IPS-18c (cell line): ENCODE measurements at regions not wholly inside any gene's neighbourhood (a gene's known extent, or its start where the extent isn't known, plus 50 kb on each side); places are given as distances from the start of the nearest gene placed in this dataset.
A peak's percentile ranks its signal among the peaks of the same experiment; 100 is the strongest.

Experiments used
- H3K4me3 ChIP-seq: 2 replicates; pipeline ENCODE4 v1.7.0; 2013; ENCODE audit warnings: low read depth, mild to moderate bottlenecking, low read length, moderate library complexity; ENCODE audit not compliant: insufficient read depth
- H3K9me3 ChIP-seq: one replicate; pipeline ENCODE4 v1.6.1; 2013; ENCODE audit warnings: mild to moderate bottlenecking, low read length, moderate library complexity; ENCODE audit not compliant: control insufficient read depth, insufficient read depth

DNA sequence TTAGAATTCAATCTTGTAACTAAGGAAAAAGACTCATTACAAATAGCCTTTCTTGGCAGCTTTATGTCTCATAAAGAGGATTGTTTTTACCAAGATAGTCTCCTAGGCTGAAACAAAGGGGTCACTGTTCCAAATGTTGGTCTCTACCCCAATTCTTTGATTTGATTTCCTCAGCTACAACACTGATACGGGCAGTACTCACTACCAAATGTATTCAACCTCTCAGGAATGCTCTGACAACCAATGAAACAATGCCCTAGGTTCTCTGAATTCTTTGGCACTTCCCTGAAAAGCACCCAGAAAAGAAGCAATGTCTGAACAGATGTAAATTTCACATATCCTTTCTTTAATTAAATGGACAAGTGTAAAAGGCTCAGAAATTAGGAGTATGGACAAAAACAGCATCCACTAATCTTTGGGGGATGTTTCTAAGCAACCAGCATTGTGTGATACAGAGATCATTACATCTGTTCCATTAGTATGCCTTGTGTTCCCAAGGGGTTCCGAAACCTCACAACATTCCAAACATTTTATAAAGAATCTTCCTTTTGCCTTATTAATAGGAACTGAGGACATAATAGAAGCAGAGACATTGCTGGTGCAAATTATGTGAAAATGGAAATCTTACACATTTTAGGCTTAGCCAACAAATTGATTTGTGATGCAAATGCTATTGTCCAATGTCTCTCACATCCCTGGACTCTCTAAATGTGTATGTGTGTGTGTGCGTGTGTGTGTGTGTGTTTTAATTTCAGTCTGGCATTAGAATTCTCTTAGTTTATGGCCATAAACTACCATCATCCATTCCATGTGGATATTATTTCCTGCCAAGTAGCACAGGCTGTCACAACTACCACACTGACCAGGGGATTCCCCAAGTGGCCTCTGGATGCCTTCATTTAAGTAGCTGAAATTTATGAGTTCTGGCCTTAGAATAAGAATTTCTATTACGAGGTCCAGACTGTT, 276.0 kb downstream of the MTX2 start:
- no peak overlapping the region for H3K4me3 ChIP-seq
- H3K9me3 ChIP-seq, result no peaks in the 10 kb centered on the region

DNA sequence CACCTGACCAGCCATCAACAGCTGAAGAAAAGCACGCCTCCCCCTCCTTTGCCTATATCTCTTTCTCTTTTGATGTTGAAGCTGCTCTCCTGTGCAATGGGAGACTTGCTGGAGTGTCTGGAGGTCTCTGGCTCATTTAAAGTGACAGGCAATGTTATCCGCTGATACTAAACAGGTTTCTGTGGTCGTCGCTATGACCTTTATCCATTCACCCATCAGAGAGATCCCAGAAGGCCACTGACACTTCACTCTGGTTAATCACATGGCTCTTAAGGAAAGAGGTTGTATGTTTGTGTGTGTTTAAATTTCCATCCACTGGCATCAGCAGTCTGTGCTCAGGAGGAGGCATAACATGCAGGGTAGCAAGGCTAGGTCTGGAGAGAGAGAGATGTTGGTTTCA, 277.3 kb downstream of the MTX2 start:
- no peak overlapping the region for H3K4me3 ChIP-seq

DNA sequence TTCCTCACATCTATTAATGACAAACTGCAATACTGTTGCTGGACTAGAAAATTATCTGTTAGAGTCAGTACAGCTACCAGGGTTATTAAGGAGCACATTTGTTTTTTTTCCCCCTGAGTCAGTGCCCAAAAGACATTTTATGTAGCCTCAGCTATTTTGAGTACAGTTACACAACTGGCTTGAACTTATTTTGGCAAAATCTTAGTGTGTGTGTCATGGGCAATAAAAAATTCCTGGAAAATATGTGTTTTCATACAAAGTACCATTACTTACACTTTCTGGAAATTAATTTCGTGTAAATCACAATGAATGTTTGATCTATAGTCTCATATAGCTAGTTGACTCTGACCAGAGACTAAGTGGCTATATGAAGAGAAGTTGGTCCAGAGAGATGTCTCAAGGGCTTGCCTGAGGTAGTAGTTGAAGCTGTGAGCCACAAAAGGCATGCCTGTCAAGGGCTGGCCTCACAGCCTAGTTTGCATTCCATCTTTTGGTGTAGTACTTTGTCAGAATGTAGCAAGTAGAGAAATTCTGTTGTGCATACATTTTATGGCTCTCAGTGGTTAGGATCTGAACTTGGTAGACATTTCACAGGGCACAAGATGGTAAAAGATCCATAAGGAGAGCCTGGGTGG, 283.4 kb downstream of the MTX2 start:
- H3K4me3 ChIP-seq, result no peak overlapping the region
- no peaks in the 10 kb centered on the region for H3K9me3 ChIP-seq

More for the DNA sequence above, 277.3 kb downstream of the MTX2 start:
- no peaks in the 10 kb centered on the region for H3K9me3 ChIP-seq

DNA sequence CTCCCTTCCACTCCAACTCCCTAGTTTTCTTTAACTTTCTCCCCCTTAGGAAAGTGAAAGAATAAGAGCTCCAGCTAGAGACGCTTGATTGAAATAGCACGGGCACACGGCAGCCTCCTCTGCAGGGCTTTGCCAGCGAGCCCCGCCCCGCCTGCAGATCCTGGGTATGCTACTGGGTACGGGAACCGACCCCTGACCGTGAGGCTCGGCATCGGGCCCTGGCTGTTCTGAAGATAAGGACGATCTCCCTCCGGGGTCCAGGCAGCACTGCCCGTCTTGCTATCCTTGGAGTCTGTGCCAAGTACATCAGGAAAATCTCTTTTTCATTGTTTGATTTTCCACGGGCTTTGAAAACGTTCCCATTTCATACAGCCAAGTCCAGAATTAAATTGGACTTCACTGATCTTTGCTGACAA, 284.5 kb downstream of the MTX2 start:
- Histone ChIP-seq H3K4me3 (peak overlapping the region; percentile 11; the same call in 1 of the 2 replicates), H3K9me3 (no peaks in the 10 kb centered on the region)

DNA sequence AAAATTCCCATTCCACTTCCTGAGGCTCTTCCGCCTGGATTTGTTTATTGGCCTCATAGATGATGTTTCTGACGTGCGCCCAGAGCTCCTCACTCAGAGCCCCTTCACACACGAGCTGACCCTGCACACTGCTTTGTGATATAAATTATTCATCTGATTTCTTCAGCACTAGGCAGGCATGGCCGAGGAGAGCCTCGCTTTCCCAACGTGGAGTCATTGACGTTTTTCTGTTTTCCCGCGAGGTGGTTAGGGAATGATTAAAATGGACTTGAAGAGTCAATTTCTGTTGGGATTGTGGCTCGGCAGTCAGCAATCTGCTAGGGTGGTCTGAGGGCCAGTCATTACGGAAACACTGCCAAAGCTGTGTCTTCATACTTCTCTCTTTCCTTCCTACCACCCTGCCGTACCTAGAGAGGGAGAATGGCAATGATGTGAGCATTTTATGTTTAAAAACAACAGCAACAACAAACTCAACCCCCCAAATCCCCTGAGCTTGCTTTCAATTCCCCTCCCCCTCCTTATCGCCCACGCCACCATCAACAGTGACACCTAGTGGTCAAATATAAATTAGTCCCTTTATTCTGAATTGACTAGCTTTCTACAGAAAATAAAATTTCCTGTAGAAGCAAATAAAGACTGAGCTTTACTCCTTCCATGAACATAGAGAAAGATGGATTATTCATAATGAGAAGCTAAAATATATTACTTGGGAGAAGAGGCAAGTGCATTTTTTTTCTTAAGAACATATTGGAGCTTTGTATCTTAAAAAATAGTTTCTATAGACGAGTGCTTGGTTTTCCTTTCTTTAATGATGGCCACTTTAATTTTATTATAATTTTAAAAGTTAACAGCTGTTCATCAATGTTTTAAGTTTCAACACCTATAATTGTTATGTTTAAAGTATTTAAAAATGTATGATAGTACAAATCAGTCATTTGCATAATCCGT, 285.1 kb downstream of the MTX2 start:
- Histone ChIP-seq H3K4me3 (peak overlapping the region; percentile 11; the same call in 1 of the 2 replicates), H3K9me3 (no peaks in the 10 kb centered on the region)

DNA sequence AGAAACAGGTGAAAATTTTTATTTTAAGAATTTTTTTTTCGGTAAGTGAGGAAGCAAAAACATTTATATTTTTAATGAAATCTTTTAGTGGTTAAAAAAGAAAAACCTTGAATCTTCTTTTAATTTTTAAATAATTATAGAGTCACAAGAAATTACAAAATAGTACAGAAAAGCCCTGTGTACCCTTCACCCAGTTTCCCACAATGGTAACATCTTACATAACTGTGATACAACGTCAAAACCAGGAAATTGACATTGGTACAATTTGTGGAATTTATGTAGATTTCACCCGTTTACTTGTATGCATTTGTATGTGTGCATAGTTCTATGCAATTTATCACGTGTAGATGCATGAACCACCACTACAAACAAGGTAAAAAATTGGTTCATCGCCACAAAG, 285.9 kb downstream of the MTX2 start:
- no peak overlapping the region for H3K4me3 ChIP-seq
- no peaks in the 10 kb centered on the region for H3K9me3 ChIP-seq

DNA sequence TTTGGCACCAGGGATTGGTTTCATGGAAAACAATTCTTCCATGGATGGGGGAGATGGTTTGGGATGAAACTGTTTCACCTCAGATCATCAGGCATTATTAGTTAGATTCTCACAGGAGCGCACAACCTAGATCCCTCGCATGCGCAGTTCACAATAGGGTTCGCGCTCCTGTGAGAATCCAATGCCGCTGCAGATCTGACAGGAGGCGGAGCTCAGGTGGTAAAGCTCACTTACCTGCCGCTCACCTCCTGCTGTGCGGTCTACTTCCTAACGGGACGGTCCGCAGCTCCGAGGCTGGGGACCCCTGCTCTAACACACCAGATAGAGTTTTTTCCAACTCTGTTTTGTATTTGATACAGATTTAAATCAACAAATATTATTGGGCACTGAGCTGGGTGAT, 286.5 kb downstream of the MTX2 start:
- Histone ChIP-seq H3K9me3 (no peaks in the 10 kb centered on the region), H3K4me3 (no peak overlapping the region)

DNA sequence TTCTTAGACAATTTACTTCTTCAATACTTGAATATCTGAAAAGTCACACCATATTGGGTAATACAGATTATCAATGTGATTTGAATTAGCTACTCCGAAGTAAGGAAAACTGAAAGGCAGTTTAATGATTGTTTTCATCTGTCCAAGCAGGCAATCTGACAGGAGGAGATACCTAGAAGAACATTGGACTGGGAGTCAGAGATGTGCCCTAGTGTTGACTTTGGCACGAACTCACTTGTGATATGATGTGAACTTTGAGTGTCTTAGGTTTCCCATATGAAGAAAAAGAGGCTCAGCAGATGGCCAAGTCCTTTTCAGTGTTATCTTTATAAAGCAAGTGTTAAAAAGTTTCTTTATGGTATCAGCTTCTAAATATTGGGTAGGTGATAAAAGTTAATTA, 287.1 kb downstream of the MTX2 start:
- H3K9me3 ChIP-seq, result no peaks in the 10 kb centered on the region
- no peak overlapping the region for H3K4me3 ChIP-seq

DNA sequence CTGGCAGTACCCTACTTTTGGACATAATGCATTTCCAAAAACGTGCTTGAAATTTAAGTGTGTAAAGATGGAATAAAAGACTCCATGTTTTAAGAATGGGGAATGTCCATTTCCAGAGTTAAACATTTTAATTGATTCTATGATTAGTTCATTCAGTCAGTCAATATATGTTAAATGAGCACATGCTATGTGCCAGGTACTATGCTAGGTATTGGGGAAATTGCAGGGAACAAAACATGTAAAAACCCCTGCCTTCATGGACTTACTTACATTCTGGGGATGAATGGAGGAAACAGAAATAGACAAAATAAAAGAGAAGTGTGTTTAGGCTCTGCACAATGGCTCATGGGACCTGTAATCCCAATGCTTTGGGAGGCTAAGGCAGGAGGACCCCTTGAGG, 288.6 kb downstream of the MTX2 start:
- no peaks in the 10 kb centered on the region for H3K9me3 ChIP-seq

DNA sequence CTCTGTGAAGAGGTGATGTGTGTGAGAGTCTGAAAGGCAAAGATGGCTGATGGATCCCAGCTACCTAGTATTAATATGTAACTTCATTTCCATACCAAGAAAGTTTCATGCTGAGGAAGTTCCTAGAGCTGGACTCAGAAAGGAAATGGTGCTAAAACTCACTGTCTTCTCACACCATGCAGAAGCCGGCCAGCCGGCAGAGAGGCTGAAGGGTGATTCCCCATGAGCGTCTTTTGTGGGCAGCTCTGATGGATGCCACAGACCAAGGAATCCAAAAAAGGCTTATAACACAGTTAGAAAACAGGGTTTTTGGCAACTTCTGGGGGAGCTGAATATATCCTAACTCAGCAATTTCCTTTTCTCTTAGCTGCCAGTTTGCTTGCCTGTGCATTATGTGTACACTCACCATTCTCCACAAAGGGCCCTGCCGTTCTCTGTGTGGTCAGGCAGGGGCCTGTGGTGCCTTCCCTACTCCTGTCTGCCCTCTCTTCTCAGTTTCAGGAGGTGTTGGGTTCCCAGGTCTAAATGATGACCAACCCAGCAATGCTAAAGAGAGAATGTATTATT, 289.4 kb downstream of the MTX2 start:
- H3K9me3 ChIP-seq, result no peaks in the 10 kb centered on the region
- no peak overlapping the region for H3K4me3 ChIP-seq

More for the DNA sequence above, 288.6 kb downstream of the MTX2 start:
- H3K4me3 ChIP-seq, result no peak overlapping the region

DNA sequence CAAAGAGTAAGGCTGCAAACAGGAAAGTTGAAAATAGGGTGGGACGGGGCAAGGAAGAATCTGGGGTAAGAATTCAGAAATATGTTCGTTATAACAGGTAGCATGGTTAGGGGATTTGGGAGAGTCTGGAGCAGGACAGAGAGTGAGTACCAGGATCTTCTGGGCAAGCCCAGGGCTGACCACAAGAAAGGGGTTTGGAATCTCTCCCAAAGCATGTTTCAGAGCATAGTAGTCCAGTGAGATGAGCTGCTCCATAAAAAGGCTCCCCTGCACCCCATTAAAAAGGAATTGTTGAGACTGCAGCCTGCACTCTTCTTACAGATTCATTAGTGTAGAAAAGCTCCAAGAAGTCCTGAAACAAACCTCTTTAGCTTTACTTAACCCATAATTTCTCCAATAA, 291.1 kb downstream of the MTX2 start:
- no peak overlapping the region for H3K4me3 ChIP-seq
- no peaks in the 10 kb centered on the region for H3K9me3 ChIP-seq

DNA sequence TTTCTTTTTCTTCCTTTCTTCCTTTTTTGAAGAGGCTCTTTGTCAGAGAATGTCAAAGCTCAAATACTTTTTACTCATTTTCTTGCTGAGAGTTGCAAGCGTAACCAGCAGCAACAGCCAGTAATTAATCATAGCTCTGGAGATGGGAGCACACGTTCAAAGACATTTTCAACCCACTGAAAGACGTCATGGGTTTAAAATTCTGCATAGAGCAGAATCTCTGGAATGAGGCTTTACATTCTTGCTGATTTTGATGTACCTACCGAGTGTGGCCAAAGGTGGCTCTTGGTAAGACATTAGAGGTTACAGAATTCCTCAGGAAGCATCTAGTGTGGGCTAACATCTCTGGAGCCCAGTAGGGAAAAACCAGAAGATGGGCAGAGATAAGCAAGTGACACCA, 292.5 kb downstream of the MTX2 start:
- H3K4me3 ChIP-seq, result no peak overlapping the region

DNA sequence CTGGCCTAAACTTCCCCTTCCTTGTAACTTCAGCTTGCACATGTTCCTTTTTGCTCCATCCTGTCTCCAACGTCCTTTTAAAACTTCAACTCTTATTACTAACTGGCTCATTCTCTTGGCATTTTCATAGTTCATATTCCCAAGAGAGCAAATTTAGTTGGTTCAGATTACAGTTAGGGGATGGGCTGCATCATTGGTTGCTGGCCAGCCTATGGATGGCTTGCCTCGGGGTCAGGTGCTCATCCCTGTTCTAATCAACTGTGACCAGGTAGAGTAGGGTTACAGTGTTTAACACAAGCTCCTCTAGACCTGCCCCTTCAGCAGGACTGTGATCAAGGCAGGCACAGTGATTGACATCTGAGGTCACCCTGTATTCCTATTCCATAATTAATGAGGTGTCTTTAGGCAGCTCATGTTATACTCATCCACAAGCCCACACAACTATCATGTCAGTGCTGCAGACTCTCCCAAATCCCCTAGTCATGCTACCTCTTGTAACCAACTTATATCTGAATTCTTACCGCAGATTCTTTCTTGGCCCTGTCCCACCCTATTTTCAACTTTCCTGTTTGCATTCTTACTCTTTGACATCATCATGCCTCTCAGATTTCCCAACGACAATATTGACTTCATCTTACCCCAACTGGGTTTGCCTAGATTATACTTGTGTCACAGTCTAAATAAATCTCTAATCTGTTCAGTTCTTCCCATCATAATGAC, 293.3 kb downstream of the MTX2 start:
- H3K4me3 ChIP-seq, result no peak overlapping the region

More for the DNA sequence above, 292.5 kb downstream of the MTX2 start:
- no peaks in the 10 kb centered on the region for H3K9me3 ChIP-seq

DNA sequence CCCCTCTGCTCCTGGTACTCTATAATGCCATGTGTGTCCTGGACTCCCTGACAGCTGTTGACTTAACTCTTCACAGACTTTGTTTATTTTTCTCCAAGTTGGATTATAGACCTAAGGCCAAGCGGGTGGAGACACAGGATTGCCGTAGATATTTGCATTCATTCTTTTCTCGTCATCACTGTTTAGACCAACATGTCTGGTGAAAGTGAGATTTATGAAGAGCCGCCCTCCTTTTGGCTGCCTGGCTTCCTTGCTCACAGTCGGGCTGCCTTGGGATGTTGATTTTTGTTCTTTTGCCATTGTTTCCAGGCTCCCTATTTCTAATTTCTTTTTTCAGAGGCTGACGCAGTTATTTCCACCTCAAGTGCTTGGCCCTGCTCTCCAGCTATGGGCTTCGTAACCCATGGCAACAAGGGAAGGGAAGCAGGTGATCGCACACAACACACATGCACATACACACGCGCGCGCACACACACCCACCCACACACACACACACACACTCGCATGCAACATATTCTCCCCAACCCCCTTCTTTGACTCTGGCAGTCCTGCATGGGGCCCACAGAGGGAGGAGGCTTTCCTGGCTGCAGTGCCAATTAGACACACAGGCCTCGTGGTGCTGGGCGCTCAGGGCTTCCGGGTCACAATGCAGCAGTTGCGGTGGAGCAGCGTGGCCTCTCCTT, 296.5 kb downstream of the MTX2 start:
- Histone ChIP-seq H3K4me3 (no peak overlapping the region), H3K9me3 (no peaks in the 10 kb centered on the region)

More for the DNA sequence above, 293.3 kb downstream of the MTX2 start:
- H3K9me3 ChIP-seq, result no peaks in the 10 kb centered on the region

DNA sequence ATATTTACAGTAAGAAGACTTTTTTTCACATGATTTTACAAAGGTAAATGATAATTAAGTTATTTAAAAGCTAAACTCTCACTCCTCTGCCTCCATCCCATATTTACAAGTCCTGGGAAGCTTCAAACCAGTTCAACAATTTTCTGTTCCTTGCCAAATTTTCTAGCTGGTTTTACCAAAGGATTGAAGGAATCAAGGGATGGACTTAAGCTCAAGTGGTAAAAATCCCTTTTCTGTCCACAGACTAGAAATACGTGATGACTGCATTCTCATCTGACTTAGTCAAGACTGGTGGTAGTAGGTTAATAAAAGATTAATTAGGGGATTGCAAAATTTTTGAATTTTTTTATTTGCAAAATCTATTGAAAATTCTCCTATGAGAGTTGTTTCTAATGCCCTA, 297.3 kb downstream of the MTX2 start:
- no peaks in the 10 kb centered on the region for H3K9me3 ChIP-seq
- no peak overlapping the region for H3K4me3 ChIP-seq

DNA sequence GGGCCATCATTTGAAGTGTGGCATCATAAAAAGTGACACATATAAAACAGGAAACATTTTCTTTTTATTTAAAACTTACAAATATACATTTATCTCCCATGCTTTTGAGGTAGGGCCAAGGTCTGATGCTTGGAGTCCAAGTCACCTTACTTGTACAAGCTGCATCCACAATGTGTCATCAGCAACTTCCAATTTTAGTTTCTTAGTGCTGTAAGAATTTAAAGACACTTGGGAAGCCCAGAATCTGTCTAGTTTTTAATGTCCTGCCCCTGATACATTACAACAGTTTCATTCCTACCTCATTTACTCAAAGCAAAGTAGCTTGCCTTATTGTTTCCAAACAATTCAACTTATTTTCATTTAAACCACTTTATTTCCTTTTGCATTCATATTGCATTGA, 297.7 kb downstream of the MTX2 start:
- Histone ChIP-seq H3K9me3 (no peaks in the 10 kb centered on the region), H3K4me3 (no peak overlapping the region)
